Neural progenitor cell (in vitro differentiated cells): ENCODE measurements at regions not wholly inside any gene's neighbourhood (a gene's known extent, or its start where the extent isn't known, plus 50 kb on each side); places are given as distances from the start of the nearest gene placed in this dataset.

Source experiments
- DNase-seq: peaks from one replicate; pipeline ENCODE4 v3.0.0-alpha.2; 2016; ENCODE audit warnings: low spot score
- H2AFZ ChIP-seq: fragments of 200-600 bp; sonication (generic); replicated peaks from 2 replicates; pipeline ENCODE4 v1.6.1; 2016; ENCODE audit warnings: antibody characterized with exemption
- H3F3A ChIP-seq: fragments of 200-600 bp; sonication (generic); 2 replicates; pipeline ENCODE4 v1.6.1; 2016; ENCODE audit warnings: antibody characterized with exemption, low read depth
- H3K27ac ChIP-seq: fragments of 200-600 bp; sonication (generic); 2 replicates; pipeline ENCODE4 v1.5.1; 2016; ENCODE audit warnings: mild to moderate bottlenecking
- H3K27me3 ChIP-seq: fragments of 200-600 bp; sonication (generic); 2 replicates; pipeline ENCODE4 v1.6.1; 2016; ENCODE audit warnings: mild to moderate bottlenecking, moderate library complexity
- H3K36me3 ChIP-seq: fragments of 200-600 bp; sonication (generic); 2 replicates; pipeline ENCODE4 v1.5.1; 2016
- H3K4me1 ChIP-seq: fragments of 200-600 bp; sonication (generic); 2 replicates; pipeline ENCODE4 v1.6.1; 2016; ENCODE audit warnings: mixed run types
- H3K4me2 ChIP-seq: fragments of 200-600 bp; sonication (generic); 2 replicates; pipeline ENCODE4 v1.6.1; 2016
- H3K4me3 ChIP-seq: fragments of 200-600 bp; sonication (generic); 2 replicates; pipeline ENCODE4 v1.5.1; 2016
- H3K79me2 ChIP-seq: fragments of 200-600 bp; sonication (generic); 2 replicates; pipeline ENCODE4 v1.6.1; 2016; ENCODE audit warnings: low read depth
- H3K9ac ChIP-seq: fragments of 200-600 bp; sonication (generic); 2 replicates; pipeline ENCODE4 v1.6.1; 2016
- H3K9me3 ChIP-seq: fragments of 200-600 bp; sonication (generic); 2 replicates; pipeline ENCODE4 v1.5.1; 2016; ENCODE audit warnings: low read depth
- H4K20me1 ChIP-seq: fragments of 200-600 bp; sonication (generic); 2 replicates; pipeline ENCODE4 v1.6.1; 2016; ENCODE audit warnings: low read depth
- H3K27ac Mint-ChIP-seq: 3 replicates; pipeline ENCODE4 v1.8.0; 2021; ENCODE audit warnings: mixed read lengths
- H3K27me3 Mint-ChIP-seq: 2 replicates; pipeline ENCODE4 v1.8.0; 2022; ENCODE audit warnings: low read depth, mild to moderate bottlenecking, inconsistent platforms, moderate library complexity, mixed read lengths; ENCODE audit not compliant: insufficient read depth
- H3K36me3 Mint-ChIP-seq: 3 replicates; pipeline ENCODE4 v1.8.0; 2021; ENCODE audit warnings: mixed read lengths
- H3K4me1 Mint-ChIP-seq: 3 replicates; pipeline ENCODE4 v1.8.0; 2021; ENCODE audit warnings: mixed read lengths
- H3K4me3 Mint-ChIP-seq: 3 replicates; pipeline ENCODE4 v1.8.0; 2021; ENCODE audit warnings: mild to moderate bottlenecking, moderate library complexity, mixed read lengths
- H3K9me3 Mint-ChIP-seq: 3 replicates; pipeline ENCODE4 v1.8.0; 2020; ENCODE audit warnings: mixed read lengths
- EZH2 ChIP-seq: fragments of 200-600 bp; sonication (generic); IDR thresholded peaks from 2 replicates; pipeline ENCODE4 v1.6.1; 2017; ENCODE audit warnings: antibody characterized with exemption, mild to moderate bottlenecking, moderate library complexity
- EZH2phosphoT487 ChIP-seq: fragments of 200-600 bp; sonication (generic); IDR thresholded peaks from 2 replicates; pipeline ENCODE4 v1.6.1; 2017; ENCODE audit warnings: antibody characterized with exemption
- TF ChIP-seq, protein P1 (sequence below): fragments of 200-600 bp; sonication (generic); IDR thresholded peaks from 2 replicates; pipeline ENCODE4 v1.5.1; 2017; ENCODE audit warnings: antibody characterized with exemption, mild to moderate bottlenecking

GRCh38 chrX:110412971-110413726 lies 54.5 kb downstream of the RTL9 start:
- Histone ChIP-seq H3K9me3 (no peaks in the 10 kb centered on the region), H3K9ac (no peak overlapping the region), H3K4me2 (peak overlapping the region; percentile 61), H3K27me3 (no peaks in the 10 kb centered on the region), H4K20me1 (no peaks in the 10 kb centered on the region), H3K27ac (no peak overlapping the region), H2AFZ (no peak overlapping the region), H3K36me3 (no peaks in the 10 kb centered on the region), H3K4me1 (no peaks in the 10 kb centered on the region), H3F3A (no peaks in the 10 kb centered on the region), H3K79me2 (no peaks in the 10 kb centered on the region), H3K4me3 (no peak overlapping the region)
- H3K4me1 Mint-ChIP-seq, result peaks cover 47% of the 10 kb centered on the region
- H3K27ac Mint-ChIP-seq, result no peak overlapping the region
- H3K27me3 Mint-ChIP-seq, result peaks cover 4% of the 10 kb centered on the region
- TF ChIP-seq, protein P1, sequence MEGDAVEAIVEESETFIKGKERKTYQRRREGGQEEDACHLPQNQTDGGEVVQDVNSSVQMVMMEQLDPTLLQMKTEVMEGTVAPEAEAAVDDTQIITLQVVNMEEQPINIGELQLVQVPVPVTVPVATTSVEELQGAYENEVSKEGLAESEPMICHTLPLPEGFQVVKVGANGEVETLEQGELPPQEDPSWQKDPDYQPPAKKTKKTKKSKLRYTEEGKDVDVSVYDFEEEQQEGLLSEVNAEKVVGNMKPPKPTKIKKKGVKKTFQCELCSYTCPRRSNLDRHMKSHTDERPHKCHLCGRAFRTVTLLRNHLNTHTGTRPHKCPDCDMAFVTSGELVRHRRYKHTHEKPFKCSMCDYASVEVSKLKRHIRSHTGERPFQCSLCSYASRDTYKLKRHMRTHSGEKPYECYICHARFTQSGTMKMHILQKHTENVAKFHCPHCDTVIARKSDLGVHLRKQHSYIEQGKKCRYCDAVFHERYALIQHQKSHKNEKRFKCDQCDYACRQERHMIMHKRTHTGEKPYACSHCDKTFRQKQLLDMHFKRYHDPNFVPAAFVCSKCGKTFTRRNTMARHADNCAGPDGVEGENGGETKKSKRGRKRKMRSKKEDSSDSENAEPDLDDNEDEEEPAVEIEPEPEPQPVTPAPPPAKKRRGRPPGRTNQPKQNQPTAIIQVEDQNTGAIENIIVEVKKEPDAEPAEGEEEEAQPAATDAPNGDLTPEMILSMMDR, result peak; percentile 79
- no peak for TF ChIP-seq EZH2
- no peaks in the 10 kb centered on the region for H3K9me3 Mint-ChIP-seq
- peak; percentile 84 for DNase-seq
- no peak overlapping the region for H3K4me3 Mint-ChIP-seq
- H3K36me3 Mint-ChIP-seq, result no peaks in the 10 kb centered on the region

DNA sequence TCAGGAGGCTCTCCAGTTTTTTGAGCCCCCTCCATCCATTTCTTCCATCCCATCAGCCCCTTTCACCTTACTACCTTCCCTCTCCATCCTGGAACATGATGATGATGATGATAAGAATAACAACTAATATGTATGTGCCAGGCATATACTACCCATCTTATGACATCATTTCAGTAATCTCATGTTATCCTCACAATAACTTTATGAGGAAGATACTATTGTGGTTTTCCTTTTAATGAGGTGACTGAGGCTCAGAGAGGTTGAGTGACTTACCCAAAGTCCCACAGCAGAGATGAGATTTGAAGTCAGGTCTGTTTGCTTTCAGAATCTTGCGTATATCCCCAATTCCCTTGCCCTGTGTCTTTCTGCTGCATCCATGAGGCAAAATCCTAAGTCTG lies 55.1 kb downstream of the RTL9 start:
- Mint-ChIP-seq H3K4me1 (peaks cover 53% of the 10 kb centered on the region), H3K4me3 (no peak overlapping the region), H3K27me3 (peaks cover 4% of the 10 kb centered on the region), H3K27ac (no peak overlapping the region), H3K36me3 (no peaks in the 10 kb centered on the region), H3K9me3 (no peaks in the 10 kb centered on the region)
- Histone ChIP-seq H2AFZ (no peak overlapping the region), H3K4me2 (no peak overlapping the region), H3K27ac (no peak overlapping the region), H3K4me1 (peaks cover 5% of the 10 kb centered on the region), H3F3A (no peaks in the 10 kb centered on the region), H3K4me3 (no peak overlapping the region), H3K9me3 (no peaks in the 10 kb centered on the region), H3K36me3 (no peaks in the 10 kb centered on the region), H3K27me3 (no peaks in the 10 kb centered on the region), H4K20me1 (no peaks in the 10 kb centered on the region), H3K79me2 (no peaks in the 10 kb centered on the region), H3K9ac (no peak overlapping the region)
- DNase-seq, result no peak
- TF ChIP-seq EZH2phosphoT487, result no peak
- TF ChIP-seq EZH2, result no peak
- TF ChIP-seq, protein P1, result no peak

- Histone ChIP-seq H3F3A (no peaks in the 10 kb centered on the region), H3K4me1 (peaks cover 7% of the 10 kb centered on the region), H3K9me3 (no peaks in the 10 kb centered on the region), H3K27ac (no peak overlapping the region), H3K79me2 (no peaks in the 10 kb centered on the region), H3K27me3 (no peaks in the 10 kb centered on the region), H2AFZ (no peak overlapping the region), H3K9ac (no peak overlapping the region), H4K20me1 (no peaks in the 10 kb centered on the region), H3K36me3 (no peaks in the 10 kb centered on the region), H3K4me2 (no peak overlapping the region), H3K4me3 (no peak overlapping the region)
- peaks cover 5% of the 10 kb centered on the region for H3K27me3 Mint-ChIP-seq
- H3K4me3 Mint-ChIP-seq, result no peak overlapping the region
- no peak overlapping the region for H3K27ac Mint-ChIP-seq
- peaks cover 58% of the 10 kb centered on the region for H3K4me1 Mint-ChIP-seq
- no peaks in the 10 kb centered on the region for H3K9me3 Mint-ChIP-seq
- TF ChIP-seq, protein P1, result no peak
- TF ChIP-seq EZH2phosphoT487 (no peak), EZH2 (no peak)
- no peaks in the 10 kb centered on the region for H3K36me3 Mint-ChIP-seq
- no peak for DNase-seq
Observed at GRCh38 chrX:110414273-110414672, 55.6 kb downstream of the RTL9 start.
